AG04450 (cell line): ENCODE measurements at regions not wholly inside any gene's neighbourhood (a gene's known extent, or its start where the extent isn't known, plus 50 kb on each side); places are given as distances from the start of the nearest gene placed in this dataset.

Source experiments
- CTCF ChIA-PET: fragments of 300-600, 350-600 bp; formaldehyde crosslinking; extraction: SDS; loops from one replicate; lab custom pipeline; 2022; ENCODE audit warnings: antibody characterized with exemption, inconsistent platforms; lab: Charles Lee
- POLR2A ChIA-PET: fragments of 350-600 bp; formaldehyde crosslinking; extraction: SDS; loops from one replicate; lab custom pipeline; 2021; ENCODE audit warnings: antibody characterized with exemption, inconsistent platforms; lab: Yijun Ruan, JAX
- DNase-seq: peaks from one replicate; pipeline ENCODE4 v3.0.0-alpha.2; 2011; ENCODE audit warnings: low read depth, low spot score
- H3K27ac ChIP-seq: one replicate; pipeline ENCODE4 v1.5.1; 2012; ENCODE audit warnings: low read depth, low read length, control low read depth
- H3K27me3 ChIP-seq: one replicate; pipeline ENCODE4 v1.6.0; 2012; ENCODE audit warnings: low read length; ENCODE audit not compliant: control insufficient read depth, insufficient read depth
- H3K4me3 ChIP-seq: 2 replicates; pipeline ENCODE4 v1.5.1; 2011; ENCODE audit warnings: mild to moderate bottlenecking, low read depth, low read length, control low read depth
- H3K9me3 ChIP-seq: 2 replicates; pipeline ENCODE4 v1.5.1; 2012; ENCODE audit warnings: low read length; ENCODE audit not compliant: control insufficient read depth, insufficient read depth
- CTCF ChIP-seq: IDR thresholded peaks from 2 replicates; pipeline ENCODE4 v1.5.1; 2011; ENCODE audit warnings: low read depth, low read length, control low read depth, inconsistent platforms

DNA sequence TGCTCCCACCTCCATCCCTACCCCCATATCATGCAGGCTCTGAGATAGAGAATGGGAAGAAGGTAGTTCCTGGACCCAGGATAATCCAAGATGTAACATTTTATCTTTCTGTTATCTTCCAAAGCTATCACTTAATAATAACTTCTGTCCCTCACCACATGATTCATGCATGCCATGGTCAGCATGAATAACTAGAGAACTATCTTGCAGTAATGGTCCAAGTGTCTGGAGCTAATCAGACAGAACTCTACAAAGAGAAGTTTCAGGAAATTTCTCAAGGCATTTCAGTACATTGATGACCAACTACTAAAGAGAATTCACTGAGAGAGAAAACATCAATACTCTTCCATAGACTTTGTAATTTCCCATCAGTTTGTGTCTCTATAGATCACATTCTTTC is 1469.7 kb upstream of the PIK3C3 start:
- TF ChIP-seq CTCF: no peak
- no peak overlapping the region for H3K4me3 ChIP-seq
- no peaks in the 10 kb centered on the region for H3K9me3 ChIP-seq
- DNase-seq: peak; percentile 20
- CTCF ChIA-PET: no interaction called here
- H3K27ac ChIP-seq: no peak overlapping the region
- no peaks in the 10 kb centered on the region for H3K27me3 ChIP-seq
- POLR2A ChIA-PET: no interaction called here

GRCh38 chr18:40473221-40474029 is 1481.6 kb upstream of the PIK3C3 start:
- CTCF ChIA-PET: no interaction called here
- POLR2A ChIA-PET: no interaction called here
- no peaks in the 10 kb centered on the region for H3K9me3 ChIP-seq
- no peak for DNase-seq
- H3K4me3 ChIP-seq: no peak overlapping the region
- no peaks in the 10 kb centered on the region for H3K27me3 ChIP-seq
- no peak overlapping the region for H3K27ac ChIP-seq
- TF ChIP-seq CTCF: no peak

DNA sequence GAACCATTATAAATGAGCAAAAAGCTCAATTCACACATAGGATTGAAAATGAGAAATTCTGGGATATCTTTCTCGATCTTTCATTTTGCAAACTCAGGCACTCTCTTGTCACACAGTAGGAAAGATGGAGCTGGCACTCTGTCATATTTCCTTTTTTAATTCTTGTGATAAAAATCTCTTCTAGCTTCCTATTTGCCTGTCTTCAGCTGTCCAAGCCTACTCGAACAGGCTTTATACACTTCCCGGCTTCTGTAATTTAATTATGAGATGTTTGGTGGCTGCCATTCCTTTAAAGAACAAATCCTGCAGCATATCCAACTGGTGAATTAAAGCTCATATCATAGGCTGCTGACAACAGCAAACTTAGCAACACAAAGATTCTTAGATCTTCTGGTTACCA is 1484.3 kb upstream of the PIK3C3 start:
- Histone ChIP-seq H3K4me3 (no peak overlapping the region), H3K27ac (no peak overlapping the region), H3K9me3 (no peaks in the 10 kb centered on the region), H3K27me3 (no peaks in the 10 kb centered on the region)
- no peak for TF ChIP-seq CTCF
- CTCF ChIA-PET: no interaction called here
- POLR2A ChIA-PET: no interaction called here
- DNase-seq: no peak

- Histone ChIP-seq H3K27me3 (no peaks in the 10 kb centered on the region), H3K4me3 (no peak overlapping the region), H3K27ac (no peak overlapping the region), H3K9me3 (no peaks in the 10 kb centered on the region)
- no peak for DNase-seq
- POLR2A ChIA-PET: no interaction called here
- no peak for TF ChIP-seq CTCF
- CTCF ChIA-PET: interaction anchor here (0.6 kb wide), 1 partner anchor 506 kb away, joined by 3 read pairs; no protein-coding TSS in a partner anchor
These were observed 1485.2 kb upstream of the PIK3C3 start for GRCh38 chr18:40469851-40470250.

GRCh38 chr18:40469316-40469715 is 1485.7 kb upstream of the PIK3C3 start:
- no peaks in the 10 kb centered on the region for H3K27me3 ChIP-seq
- ChIA-PET CTCF (interaction anchor here (0.6 kb wide), 1 partner anchor 507 kb away, joined by 3 read pairs; no protein-coding TSS in a partner anchor), POLR2A (no interaction called here)
- no peaks in the 10 kb centered on the region for H3K9me3 ChIP-seq
- no peak for DNase-seq
- no peak overlapping the region for H3K27ac ChIP-seq
- H3K4me3 ChIP-seq: no peak overlapping the region
- no peak for TF ChIP-seq CTCF
